Thyroid gland (tissue), 4 donors: ENCODE measurements at regions not wholly inside any gene's neighbourhood (a gene's known extent, or its start where the extent isn't known, plus 50 kb on each side); places are given as distances from the start of the nearest gene placed in this dataset.

Experiments used
- CTCF ChIP-seq, 6 experiments: fragments of 200-600 bp in 3 of 6; fragments of 450-650 bp in 3 of 6; sonication (generic) in 3 of 6; IDR thresholded peaks; one replicate each; pipeline ENCODE4 v1.5.1; 2016 to 2019; ENCODE audit warnings: antibody characterized with exemption in 6 of 6, mild to moderate bottlenecking in 2 of 6, inconsistent platforms in 1 of 6, moderate library complexity in 1 of 6
- POLR2A ChIP-seq, 2 donors: fragments of 450-650 bp; IDR thresholded peaks; one replicate each; pipeline ENCODE4 v1.6.1; 2017; ENCODE audit warnings: antibody characterized with exemption in 2 of 2, mild to moderate bottlenecking in 2 of 2, moderate library complexity in 1 of 2

GRCh38 chr11:91303749-91304148 is 920.9 kb upstream of the FAT3 start:
- TF ChIP-seq CTCF (IDR thresholded peaks at IDR 0.05) (no peak), POLR2A (IDR thresholded peaks at IDR 0.05) (no peak)
